ENCODE measurements at regions not wholly inside any gene's neighbourhood (a gene's known extent, or its start where the extent isn't known, plus 50 kb on each side); places are given as distances from the start of the nearest gene placed in this dataset.

GRCh38 chr11:35061516-35062440 lies 77.2 kb upstream of the CD44 start:
- H3K9me3 ChIP-seq = no peaks in the 10 kb centered on the region
- TF ChIP-seq EP300 (IDR thresholded peaks at IDR 0.05) = no peak
- no peak for TF ChIP-seq POLR2A (IDR thresholded peaks at IDR 0.05)
- TF ChIP-seq, protein P1, sequence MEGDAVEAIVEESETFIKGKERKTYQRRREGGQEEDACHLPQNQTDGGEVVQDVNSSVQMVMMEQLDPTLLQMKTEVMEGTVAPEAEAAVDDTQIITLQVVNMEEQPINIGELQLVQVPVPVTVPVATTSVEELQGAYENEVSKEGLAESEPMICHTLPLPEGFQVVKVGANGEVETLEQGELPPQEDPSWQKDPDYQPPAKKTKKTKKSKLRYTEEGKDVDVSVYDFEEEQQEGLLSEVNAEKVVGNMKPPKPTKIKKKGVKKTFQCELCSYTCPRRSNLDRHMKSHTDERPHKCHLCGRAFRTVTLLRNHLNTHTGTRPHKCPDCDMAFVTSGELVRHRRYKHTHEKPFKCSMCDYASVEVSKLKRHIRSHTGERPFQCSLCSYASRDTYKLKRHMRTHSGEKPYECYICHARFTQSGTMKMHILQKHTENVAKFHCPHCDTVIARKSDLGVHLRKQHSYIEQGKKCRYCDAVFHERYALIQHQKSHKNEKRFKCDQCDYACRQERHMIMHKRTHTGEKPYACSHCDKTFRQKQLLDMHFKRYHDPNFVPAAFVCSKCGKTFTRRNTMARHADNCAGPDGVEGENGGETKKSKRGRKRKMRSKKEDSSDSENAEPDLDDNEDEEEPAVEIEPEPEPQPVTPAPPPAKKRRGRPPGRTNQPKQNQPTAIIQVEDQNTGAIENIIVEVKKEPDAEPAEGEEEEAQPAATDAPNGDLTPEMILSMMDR (IDR thresholded peaks at IDR 0.05) = no peak
- no peaks in the 10 kb centered on the region for H3K27me3 ChIP-seq
- no peaks in the 10 kb centered on the region for H3K36me3 ChIP-seq
- no peak overlapping the region for H3K27ac ChIP-seq
- 50 to 77% (median 67%) methylated on average over 5 of the region's 5 CpGs for WGBS, 3 donors
- H3K4me3 ChIP-seq = no peak overlapping the region
- H3K4me1 ChIP-seq (ENCODE audit: insufficient read depth) = no peaks in the 10 kb centered on the region
- intact Hi-C loops (cut with DNase I) = no loop called here
- no peak for DNase-seq

DNA sequence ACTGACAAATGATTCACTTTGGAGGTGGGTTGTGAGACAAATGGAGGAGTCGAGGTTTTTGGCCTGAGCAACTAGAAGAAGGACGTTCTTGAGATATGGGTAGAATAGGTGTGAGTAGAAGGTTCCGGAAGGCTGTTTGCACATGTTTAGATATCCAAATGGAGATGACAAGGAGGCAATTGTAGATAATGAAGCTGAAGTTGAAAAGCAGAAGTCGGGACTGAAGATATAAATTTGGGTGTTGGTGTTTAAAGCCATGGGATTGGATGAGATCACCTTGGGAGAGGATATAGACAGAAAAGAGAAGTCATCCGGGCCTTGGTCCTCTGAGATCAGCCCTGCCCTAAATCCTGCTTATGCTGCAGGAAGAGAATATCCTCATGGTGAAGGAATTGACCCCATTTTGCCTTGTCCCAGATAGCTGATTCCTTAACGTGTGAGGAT lies 75.5 kb upstream of the CD44 start:
- DNase-seq = no peak
- Histone ChIP-seq H3K36me3 (no peaks in the 10 kb centered on the region), H3K4me3 (no peak overlapping the region), H3K9me3 (no peaks in the 10 kb centered on the region), H3K4me1 (ENCODE audit: insufficient read depth) (no peaks in the 10 kb centered on the region), H3K27ac (no peak overlapping the region), H3K27me3 (no peaks in the 10 kb centered on the region)
- WGBS, 3 donors = 90 to 92% (median 91%) methylated on average over 6 of the region's 6 CpGs
- intact Hi-C loops (cut with DNase I) = no loop called here
- TF ChIP-seq, protein P1 (IDR thresholded peaks at IDR 0.05) = no peak
- no peak for TF ChIP-seq EP300 (IDR thresholded peaks at IDR 0.05)

- intact Hi-C loops (cut with DNase I) = no loop called here
- 76 to 81% (median 80%) methylated on average over 8 of the region's 8 CpGs for WGBS, 3 donors
- TF ChIP-seq EP300 (IDR thresholded peaks at IDR 0.05) = no peak
- TF ChIP-seq, protein P1 (IDR thresholded peaks at IDR 0.05) = no peak
- no peak for TF ChIP-seq POLR2A (IDR thresholded peaks at IDR 0.05)
- no peaks in the 10 kb centered on the region for H3K4me1 ChIP-seq (ENCODE audit: insufficient read depth)
- H3K9me3 ChIP-seq = no peaks in the 10 kb centered on the region
- H3K27ac ChIP-seq = no peak overlapping the region
- no peak for DNase-seq
- H3K36me3 ChIP-seq = no peaks in the 10 kb centered on the region
- no peaks in the 10 kb centered on the region for H3K27me3 ChIP-seq
- H3K4me3 ChIP-seq = no peak overlapping the region
Observed at GRCh38 chr11:35064114-35064800, 74.7 kb upstream of the CD44 start.

DNA sequence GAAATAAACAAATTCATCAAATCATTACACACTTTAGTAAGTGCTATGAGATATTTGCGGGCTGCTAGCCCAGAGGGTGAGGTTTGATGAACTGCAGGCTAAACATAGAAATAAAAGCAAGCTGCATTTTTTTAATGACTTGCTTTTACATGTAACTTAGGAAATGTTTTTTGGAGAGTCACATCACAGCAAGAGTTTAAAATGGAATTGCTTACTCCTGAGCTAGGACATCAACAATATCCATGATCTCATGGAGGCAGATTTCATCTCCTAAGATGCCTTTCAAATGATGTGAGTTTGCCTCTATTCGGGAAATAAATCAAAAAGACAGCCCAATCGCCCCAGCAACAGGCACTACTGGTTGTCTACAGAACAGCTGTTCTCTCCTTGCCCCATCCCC lies 73.4 kb upstream of the CD44 start:
- WGBS, 3 donors = 56 to 64% (median 62%) methylated on average over 3 of the region's 3 CpGs
- intact Hi-C loops (cut with DNase I) = no loop called here
- Histone ChIP-seq H3K27ac (no peak overlapping the region), H3K9me3 (no peaks in the 10 kb centered on the region), H3K4me1 (ENCODE audit: insufficient read depth) (no peaks in the 10 kb centered on the region), H3K4me3 (no peak overlapping the region), H3K27me3 (no peaks in the 10 kb centered on the region), H3K36me3 (no peaks in the 10 kb centered on the region)
- TF ChIP-seq POLR2A (IDR thresholded peaks at IDR 0.05) (no peak), EP300 (IDR thresholded peaks at IDR 0.05) (no peak)
- TF ChIP-seq, protein P1 (IDR thresholded peaks at IDR 0.05) = no peak
- no peak for DNase-seq

Measured in ovary (tissue), 7 donors.